Stimulated activated CD4-positive, alpha-beta T cell treated with anti-CD3 and anti-CD28 coated beads, TNF-alpha, amount 100 ng/mL, for 4 hours (primary cell): ENCODE measurements at regions not wholly inside any gene's neighbourhood (a gene's known extent, or its start where the extent isn't known, plus 50 kb on each side); places are given as distances from the start of the nearest gene placed in this dataset.

Source experiments
- DNase-seq, 3 experiments: peaks; one replicate each; pipeline ENCODE4 v3.0.0-alpha.2; 2020; ENCODE audit warnings: low read depth in 3 of 3

DNA sequence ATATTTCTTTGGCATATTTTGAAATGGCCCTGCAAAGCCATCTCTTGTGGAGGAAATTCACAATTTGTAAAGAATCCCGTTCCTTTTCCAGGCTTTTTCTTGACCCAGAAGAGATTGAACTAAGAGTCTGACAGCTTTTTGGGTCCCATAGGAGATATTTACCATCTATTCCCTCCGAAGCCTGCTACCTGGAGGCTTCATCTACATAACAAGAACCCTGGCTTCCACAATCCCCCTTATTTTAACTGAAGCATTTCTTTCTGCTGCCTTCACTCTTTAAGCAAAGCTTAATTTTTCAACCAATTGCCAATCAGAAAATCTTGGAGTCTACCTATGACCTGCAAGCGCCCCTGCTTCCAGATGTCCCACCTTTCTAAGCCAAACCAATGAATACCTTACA is 248.1 kb upstream of the GADL1 start:
- DNase-seq, result no peak

DNA sequence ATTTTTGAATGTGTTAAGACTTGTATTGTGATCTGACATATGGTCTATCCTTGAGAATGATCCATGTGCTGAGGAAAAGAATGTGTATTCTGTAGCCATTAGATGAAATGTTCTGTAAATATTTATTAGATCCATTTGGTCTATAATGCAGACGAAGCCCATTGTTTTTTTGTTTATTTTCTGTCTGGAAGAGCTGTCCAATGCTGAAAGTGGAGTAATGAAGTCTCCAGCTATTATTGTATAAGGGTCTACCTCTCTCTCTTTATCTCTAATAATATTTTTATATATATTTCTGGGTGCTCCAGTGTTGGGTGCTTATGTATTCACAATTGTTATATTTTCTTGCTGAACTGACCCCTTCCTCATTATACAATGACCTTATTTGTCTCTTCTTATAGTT is 250.6 kb upstream of the GADL1 start:
- no peak for DNase-seq

DNA sequence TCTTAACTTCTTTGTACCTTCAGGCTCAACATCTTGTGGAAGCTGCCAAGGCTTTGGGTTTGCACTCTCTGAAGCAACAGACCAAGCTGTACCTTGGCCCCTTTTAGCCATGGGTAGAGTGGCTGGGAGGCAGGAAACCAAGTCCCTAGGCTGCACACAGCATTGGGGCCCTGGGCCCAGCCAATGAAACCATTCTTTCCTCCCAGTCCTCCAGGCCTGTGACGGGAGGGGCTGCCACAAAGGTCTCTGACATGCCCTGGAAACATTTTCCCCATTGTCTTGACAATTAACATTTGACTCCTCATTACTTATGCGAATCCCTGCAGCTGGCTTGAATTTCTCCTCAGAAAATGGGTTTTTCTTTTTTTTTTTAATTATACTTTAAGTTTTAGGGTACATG is 253.1 kb upstream of the GADL1 start:
- no peak for DNase-seq

DNA sequence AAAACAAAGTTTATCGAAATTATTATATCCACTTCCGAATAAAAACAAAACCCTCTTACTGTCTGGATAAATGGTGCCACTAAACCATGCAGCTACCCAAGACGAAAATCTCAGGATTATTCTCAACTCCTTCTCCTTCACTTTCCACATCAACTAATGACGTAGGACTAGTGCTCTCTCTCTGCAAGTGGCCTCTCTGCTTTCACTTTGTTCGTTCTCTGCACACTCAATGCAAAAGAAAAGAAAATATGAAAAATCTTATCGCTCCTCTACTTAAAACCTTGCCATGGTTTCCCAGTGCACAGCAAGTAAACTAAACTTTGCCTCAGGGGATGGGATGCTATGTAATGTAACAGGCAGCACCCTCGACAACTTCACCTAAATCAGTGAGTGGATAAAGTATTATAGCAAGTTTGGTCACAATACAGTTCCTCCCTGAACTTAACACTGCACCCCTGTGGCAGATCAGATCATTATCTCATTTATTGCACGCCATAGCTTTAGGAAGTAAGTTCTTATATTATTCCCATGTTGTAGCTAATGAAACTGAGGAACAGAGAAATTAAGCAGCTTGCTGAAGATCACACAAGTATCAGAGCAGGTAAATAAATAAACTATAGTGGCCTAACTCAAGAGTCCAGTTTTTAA is 262.7 kb upstream of the GADL1 start:
- DNase-seq, result no peak

DNA sequence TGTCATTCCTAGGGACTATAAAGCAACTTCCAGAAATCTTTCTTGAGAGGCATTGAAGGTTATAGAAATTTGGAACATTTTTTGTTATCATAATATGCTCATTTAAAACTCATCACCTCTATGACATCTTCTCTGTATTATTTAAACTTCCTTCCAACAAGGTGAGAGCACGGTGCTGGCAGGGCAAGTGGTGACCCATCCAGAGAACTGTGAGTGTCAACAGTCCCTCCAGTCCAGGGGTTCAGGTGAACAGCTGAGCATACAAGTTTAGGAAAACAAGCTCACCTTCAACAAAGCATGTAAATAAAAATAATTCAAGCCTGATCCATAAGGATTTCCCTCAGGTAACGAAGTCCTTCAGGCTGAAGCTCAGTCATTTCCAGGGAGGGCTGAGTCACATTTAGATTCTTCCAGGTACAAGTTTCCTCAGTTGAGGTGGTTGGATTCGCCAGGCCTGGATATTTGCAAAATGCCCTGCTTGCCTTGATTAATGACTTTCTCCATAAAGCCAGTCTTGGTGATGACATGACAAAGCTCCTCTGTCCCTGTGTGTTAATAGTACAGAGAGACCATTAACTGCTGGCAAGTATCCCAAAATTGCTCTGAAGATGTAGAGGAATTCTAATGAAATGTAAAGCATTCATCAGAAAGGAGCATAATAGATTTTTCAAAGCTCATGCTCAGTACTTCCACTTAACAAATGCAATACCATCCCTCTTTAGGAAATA is 263.6 kb upstream of the GADL1 start:
- no peak for DNase-seq

DNA sequence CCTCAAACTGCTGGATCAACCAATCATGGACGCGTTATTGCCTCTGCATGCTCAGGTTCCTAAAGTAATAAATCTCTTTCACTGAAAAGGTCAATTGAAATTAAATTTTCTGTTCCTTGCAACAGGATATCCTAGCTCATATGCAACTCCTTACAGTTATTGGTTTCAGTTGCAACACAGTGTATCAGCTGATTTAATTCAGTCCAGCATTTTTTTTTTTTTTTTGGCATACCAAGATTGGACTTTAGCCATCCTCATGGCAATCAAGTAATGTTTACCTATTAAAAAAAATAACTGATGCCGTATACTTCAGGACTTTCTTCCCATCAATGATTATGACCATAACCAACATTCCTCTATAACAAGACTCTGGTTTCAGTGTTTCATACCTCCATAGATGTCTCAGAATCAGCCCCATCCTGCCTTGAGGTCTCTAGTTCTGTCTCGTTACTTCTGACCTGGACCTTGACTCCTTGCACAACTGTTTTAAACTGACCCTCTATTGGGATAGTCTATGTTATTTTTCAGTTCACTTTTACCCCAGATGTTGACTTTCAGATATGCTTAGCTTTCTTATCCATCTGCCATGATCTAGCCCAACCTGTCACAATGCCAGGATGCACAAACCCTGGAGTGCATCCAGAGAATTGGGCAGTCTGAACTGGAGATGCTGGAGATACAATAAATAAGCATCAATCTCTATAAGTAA is 265.0 kb upstream of the GADL1 start:
- DNase-seq, result no peak

DNA sequence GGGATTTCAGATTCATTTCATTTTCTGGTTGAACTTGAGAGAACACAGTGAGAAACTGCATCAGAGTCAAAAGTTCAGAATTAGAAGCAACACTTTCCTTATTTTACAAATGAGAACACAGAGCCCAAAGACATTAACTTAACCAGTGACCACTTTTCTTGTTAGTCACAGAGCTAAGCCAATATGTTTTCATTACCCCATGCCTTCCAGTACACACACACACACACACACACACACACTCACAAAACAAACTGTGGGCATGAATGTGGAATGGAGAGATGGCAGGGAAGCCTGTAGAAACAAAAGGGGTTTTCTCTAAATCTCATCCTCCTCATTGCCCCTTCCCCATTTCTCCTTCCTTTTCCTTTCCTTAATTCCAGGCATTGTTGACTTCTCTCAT is 267.4 kb upstream of the GADL1 start:
- no peak for DNase-seq

DNA sequence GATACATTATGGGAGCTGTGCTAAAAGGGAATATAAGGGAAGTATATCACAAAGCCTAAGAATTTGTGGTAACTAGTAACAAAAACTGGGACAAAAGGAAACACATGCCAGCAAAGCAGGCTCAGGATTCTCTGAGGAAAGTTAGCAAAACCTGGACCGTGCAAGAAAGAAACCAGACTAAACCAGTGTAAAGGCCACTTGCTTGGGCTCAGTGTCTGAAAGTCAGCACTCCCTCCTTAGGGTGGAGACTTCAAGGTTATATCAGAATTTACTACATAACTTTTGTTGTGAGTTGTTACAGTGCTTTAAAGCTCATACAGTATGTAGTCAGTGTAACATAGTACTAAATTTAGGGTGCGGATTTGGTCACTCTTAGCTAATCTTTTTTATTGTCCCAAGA is 269.9 kb upstream of the GADL1 start:
- DNase-seq, result no peak

DNA sequence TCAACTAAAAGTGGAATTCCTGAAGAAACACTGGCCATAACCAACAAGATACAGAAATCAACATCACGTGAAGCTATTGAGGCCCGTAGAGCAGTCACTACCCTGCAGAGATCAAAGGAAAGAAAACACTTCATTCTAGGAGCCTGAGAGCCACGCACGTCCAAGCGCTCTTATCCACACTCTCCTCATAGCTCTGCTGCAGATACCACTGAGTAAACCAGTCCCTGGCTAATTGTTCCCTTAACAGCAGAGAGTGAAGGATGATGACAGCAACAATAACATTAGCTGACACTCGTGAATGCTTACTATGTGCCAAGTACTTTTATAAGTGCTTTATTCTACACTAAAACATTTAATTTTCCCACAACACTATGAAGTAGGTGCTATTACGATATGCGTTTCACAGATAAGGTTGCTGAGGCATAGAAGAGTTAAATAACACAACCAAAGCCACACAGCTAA is 271.0 kb upstream of the GADL1 start:
- no peak for DNase-seq

DNA sequence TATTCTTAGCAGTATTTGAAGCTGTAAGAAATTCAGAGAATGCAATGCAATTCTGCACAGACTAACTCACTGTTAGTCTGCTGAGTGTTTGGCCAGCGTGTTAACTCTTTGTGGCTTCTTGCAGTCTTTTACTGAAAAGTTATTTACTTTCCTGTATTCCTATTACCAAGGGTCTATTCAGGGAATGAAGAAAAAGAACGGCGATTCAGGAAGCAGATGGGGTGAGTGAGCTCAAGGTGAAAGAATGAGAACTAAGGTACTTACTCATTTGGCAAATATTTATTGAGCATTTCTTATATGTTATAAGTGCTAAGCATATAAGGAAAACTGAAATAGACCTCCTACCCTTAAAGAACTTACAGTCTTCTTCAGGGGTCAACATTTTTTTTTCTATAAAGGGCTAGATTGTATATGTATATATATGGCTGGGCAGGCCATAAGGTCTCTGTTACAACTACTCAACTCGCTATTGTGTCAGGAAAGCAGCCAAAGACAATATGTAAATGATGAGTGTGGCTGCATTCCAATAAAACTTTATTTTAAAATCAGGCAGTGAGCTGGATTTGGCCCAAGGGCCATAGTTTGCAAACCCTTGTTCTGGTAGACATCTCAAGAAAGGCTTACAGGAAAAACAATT is 271.9 kb upstream of the GADL1 start:
- DNase-seq, result no peak

DNA sequence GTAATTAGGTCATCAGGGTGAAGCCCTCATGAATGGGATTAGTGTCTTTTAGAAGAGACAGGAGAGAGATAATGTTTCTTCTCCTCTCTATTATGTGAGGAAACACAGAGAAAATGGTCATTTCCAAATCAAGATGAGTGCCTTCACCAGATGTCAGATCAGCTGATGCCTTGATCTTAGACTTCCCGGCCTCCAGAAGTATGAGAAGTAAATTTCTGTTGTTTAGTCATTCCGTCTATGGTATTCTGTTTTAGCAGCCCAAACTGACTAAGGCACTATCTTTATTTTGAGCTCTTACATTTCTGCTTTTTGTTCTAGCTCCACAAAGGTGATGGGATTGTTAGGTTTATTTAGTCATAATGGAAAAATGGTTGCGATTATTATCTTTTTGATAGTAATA is 273.2 kb upstream of the GADL1 start:
- no peak for DNase-seq

DNA sequence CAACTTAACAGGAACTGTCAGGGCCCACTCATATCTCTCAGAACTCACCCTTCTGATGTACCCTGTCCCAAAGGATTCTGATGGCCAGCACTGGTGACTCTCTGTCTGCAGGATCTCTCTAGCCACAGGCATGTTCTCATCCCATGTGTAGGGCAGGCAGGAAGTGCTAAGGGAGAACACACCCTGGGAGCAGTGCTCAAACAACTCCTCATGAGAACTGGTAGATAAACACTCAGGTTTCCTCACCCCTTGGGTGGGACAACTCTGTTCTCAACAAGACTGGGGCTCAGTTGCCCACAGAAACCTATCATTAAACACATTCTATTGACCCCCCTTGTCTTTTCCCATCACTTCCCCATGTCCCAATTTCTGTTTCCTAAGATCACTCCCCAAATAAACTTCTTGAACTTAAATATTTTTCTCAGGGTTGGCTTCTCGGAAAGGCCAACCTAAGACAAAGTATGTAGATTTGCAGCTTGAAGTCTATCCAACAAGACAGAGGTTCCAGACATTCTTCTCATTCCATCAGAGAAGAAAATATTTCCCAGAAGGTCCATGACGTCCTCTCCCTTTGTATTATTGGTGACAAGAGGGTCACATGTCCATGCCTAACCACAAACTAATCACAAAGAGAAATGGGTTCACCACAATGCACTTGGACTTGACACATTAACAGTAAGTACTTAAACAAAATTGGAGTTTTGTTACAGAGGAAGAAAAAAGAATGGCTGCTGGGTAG is 276.6 kb upstream of the GADL1 start:
- DNase-seq, result no peak

DNA sequence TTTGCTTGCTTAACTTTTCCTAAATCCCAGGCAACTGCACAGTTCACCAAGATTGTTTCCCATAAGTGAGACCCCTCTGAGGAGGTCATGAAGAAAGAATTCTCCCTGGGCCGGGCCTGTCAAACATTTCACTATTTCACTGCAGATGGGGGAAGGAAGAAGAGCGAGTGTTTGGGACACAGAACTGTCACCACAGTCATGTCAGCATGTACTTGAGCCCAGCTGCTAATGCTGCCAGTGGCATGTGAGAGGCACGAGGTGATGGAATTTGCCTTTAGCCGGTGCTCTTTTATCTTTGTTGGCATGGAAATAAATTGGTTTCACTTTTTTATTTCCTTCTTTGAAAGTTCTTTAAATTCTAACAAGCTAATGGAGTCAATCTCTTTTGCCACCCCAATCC is 277.9 kb upstream of the GADL1 start:
- DNase-seq, result no peak

DNA sequence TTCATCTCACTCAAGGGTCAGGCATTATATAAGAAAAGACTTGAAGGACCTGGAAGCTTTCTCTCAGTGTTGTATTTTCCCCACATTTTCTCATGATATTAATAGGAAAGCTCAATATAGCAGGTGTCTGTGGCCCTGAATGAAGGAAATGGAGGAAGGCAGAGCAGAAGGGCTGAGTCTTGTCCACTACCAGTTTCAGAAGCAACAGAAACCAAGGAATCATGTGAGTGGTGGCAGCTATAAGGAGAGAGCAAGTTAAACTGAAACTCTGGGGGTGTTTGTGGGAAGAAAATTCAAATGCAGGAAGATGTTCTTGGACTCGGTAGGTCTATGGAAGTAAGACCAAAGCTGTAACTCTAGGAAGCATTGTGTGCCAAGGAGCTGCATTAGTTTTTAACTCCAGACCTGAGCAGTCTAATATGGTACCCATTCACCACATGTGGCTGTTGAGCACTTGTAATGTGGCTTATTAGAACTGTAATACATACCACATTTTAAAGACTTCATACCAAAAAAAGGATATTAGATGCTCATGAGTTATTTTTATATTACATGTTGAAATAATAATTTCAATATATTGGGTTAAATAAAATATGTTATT is 278.8 kb upstream of the GADL1 start:
- DNase-seq, result no peak

DNA sequence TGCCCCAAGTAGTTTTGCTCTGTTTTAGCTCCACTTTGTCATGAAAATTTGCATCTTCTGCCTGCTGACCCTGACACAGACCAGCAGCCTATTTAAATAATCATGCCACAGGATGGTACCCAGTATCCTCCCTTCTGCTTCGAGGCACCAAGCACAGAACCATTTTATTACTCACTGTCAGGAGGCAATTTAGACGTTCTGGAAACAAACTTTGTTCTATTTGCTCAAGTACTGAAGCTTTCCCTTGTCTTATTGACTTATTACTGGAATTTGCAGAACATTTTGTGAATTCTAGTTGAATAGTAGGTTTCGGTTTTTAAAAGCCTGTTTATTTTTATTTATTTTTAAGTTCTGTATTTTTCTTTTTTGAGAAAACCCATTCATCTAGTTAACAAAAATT is 279.6 kb upstream of the GADL1 start:
- no peak for DNase-seq

DNA sequence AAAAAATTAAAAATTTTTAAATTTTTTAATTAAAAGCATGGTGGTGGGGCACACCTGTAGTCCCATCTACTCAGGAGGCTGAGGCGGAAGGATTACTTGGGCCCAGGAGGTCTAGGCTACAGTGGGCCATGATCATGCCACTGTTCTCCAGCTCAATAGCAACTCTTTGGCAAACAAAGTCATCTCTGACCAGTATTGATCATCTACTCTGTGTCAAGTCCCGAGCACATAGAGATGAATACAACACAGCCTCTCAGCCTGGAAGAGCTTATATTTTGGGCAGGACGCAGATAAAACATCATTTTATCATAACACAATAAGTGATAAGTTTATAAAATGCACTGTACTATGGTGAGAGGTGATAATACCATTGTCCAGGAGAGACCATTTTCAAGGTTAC is 281.6 kb upstream of the GADL1 start:
- DNase-seq, result no peak

DNA sequence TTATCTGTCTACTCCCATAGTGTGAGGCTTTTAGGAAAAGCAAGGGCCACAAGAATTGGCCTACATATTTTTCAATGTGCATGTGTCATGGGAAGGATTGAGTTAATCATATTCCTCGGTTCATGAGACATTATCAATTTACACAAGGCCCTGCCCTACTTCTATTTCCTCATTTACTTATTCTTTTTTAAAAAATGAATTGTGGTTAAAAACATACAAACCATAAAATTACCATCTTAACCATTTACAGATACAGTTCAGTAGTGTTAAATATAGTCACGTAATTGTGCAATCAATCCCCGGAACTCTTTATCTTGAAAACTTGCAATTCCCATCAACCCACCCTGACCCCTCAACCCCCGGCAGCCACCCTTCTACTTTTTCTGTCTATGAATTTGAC is 284.0 kb upstream of the GADL1 start:
- DNase-seq, result no peak

DNA sequence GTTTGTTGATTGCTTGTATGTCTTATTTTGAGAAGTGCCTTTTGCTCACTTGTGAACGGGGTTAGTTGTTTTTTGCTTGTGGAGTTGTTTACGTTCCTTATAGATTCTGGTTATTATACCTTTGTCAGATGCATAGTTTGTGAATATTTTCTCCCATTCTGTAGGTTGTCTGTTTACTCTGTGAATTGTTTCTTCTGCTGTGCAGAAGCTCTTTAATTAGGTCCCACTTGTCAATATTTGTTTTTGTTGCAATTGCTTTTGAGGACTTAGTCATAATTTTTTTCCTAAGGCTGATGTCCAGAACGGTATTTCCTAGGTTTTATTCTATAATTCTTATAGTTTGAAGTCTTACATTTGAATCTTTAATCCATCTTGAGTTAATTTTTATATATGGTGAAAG is 285.3 kb upstream of the GADL1 start:
- DNase-seq, result no peak

DNA sequence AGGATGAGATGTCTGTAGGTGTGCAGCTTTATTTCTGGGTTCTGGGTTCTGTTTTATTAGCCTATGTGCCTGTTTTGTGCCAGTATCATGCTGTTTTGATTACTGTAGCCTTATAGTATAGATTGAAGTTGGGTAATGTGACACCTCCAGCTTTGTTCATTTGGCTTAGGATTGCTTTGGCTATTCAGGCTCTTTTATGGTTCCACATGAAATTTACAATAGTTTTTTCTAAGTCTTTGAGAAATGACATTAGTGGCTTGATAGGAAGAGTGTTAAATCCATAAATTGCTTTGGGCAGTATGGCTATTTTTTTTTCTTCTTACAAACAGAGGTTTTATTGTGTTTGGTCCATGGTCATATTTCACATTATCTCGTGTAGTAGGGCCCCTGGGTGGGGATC is 285.8 kb upstream of the GADL1 start:
- DNase-seq, result no peak

DNA sequence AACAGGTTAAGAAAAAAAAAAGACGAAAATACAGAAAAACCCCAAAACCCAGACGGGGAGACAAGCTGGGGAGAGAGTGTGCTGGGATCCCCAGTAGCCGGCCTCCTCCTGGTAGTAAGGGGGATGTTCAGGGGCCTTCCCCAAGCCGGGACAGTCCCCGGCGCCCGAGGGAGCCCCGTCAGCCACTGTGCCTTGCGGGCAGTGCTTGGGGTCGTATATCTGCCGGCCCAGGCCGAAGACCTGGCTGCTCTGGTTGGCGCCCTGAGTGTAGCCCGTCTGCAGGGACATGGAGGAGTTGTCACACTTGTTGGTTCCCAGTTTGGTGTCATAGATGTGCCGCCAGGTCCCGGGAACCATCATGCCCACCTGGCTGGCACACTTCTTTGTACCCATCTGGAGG is 287.2 kb upstream of the GADL1 start:
- no peak for DNase-seq

DNA sequence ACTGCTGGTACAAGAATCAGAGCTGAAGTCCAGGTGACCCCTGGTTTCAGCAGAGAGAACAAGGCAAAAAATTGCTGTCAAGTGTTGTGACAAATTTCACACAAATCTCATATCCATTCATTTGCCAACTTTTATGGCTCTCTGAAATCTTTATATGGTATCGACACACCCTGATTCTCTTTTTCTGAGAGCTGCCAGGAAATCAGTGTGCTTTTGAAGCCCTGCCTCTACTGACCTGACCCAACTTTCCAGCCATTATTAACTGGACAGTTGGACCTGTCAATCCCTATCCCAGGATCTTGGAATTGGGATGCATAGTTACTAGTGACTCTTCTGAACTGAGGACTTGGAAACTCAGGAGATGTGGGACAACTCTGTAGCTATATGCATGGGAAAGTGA is 288.2 kb upstream of the GADL1 start:
- no peak for DNase-seq
